HG02759 (cell line): ENCODE measurements at regions not wholly inside any gene's neighbourhood (a gene's known extent, or its start where the extent isn't known, plus 50 kb on each side); places are given as distances from the start of the nearest gene placed in this dataset.
"Not testable (repeated sequence)": the region's sequence is repeated elsewhere in the genome, so short reads cannot be mapped to it uniquely, and the experiment has no call there.

ENCODE experiments used
- ATAC-seq: cut with Tn5 transposase; IDR thresholded peaks from one replicate; pipeline ENCODE4 v1.9.1; 2021; ENCODE audit warnings: mild to moderate bottlenecking, moderate library complexity; ENCODE audit not compliant: unreplicated experiment

DNA sequence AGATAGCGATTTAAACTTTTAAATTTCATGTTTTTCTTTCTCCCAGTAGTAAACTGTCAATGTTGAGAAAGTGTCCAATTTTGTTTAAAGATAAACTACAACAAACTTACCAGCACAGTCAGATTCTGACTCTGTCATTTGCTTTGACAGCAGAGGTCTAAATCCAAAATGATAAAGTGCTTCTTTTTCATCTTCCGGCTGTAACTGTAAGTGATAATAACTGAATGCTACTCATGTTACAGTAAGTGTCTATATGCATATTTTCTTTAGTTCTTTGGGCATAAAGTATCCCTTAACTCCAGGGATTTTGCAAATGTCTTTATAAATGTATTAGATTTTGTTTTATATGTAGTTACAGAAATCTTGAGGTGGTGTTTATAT lies 610.4 kb downstream of the RFPL4B start:
- no peak for ATAC-seq

DNA sequence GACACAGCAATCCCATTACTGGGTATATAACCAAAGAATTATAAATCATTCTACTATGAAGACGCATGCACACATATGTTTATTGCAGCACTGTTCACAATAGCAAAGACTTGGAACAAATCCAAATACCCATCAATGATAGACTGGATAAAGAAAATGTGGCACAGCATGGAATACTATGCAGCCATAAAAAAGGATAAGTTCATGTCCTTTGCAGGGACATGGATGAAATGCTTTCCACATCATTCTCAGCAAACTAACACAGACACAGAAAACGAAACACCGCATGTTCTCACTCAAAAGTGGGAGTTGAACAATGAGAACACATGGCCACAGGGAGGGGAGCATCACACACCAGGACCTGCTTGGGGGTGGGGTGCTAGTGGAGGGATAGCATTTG lies 613.0 kb downstream of the RFPL4B start:
- ATAC-seq = not testable (repeated sequence)

DNA sequence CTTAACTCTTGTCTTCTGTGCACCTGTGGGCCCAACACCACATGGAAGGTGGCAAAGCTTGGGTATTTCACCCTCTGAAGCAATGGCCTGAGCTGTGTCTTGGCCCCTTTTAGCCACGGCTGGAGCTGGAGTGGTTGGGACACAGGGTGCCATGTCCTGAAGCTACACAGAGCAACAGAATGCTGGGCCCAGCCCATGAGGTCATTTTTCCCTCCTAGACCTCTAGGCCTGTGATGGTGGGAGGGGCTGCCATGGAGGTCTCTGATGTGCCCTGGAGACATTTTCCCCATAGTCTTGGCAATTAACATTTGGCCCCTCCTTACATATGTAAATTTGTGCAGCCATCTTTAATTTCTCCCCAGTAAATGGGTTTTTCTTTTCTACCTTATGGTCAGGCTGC lies 620.8 kb downstream of the RFPL4B start:
- ATAC-seq = no peak

DNA sequence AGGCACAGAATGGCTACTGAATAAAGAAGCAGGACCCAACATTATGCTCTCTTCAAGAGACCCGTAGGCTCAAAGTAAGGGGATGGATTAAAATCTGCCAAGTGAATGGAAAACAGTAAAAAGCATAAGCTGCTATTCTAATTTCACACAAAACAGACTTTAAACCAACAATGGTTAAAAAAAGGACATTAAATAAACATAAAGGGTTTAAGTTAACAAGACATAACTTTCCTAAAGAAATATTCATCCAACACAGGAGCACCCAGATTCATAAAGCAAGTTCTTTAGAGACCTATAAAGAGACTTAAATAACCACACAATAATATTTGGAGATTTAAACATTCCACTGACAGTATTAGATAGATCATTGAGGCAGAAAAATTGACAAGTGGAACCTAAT lies 624.5 kb downstream of the RFPL4B start:
- no peak for ATAC-seq

DNA sequence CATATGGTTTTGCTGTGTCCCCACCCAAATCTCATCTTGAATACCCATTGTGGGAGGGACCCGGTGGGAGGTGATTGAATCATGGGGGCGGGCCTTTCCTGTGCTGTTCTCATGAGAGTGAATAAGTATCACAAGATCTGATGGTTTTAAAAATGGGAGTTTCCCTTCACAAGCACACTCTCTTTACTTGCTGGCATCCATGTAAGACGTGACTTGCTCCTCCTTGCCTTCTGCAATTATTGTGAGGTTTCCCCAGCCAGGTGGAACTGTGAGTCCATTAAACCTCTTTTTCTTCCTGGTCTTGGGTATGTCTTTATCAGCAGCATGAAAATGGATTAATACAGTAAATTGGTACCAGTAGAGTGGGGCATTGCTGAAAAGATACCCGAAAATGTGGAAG lies 627.8 kb downstream of the RFPL4B start:
- not testable (repeated sequence) for ATAC-seq

DNA sequence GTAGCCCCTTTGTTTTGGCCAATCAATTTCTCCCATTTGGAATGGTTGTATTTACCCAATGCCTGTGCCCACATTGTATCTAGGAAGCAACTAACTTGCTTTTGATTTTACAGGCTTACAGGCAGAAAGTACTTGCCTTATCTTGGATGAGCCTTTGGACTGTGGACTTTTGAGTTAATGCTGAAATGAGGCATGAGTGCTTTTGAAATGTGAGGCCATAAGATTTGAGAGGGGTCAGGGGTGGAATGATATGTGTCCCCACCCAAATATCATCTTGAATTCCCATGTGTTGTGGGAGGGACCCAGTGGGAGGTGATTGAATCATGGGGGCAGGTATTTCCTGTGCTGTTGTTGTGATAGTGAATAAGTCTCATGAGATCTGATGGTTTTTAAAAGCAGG lies 629.4 kb downstream of the RFPL4B start:
- ATAC-seq = not testable (repeated sequence)

DNA sequence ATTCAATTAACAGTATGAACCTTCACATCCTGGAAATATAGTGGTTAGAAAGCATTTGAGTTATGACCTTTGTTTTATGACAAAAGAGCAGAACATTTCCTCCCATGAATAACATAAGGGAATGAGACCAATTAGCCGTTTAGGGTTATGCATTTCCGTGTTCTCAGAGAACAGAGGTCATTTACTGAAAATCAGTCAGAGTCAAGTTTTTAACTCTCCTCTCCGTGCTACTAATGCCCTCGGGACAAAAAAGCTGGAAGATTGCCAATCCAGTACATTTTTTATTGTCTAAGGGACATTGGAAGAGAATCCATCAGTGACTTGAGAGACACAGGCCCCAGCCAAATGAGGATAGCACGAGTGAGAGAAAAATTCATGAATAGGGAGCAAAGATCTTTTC lies 632.7 kb downstream of the RFPL4B start:
- no peak for ATAC-seq

DNA sequence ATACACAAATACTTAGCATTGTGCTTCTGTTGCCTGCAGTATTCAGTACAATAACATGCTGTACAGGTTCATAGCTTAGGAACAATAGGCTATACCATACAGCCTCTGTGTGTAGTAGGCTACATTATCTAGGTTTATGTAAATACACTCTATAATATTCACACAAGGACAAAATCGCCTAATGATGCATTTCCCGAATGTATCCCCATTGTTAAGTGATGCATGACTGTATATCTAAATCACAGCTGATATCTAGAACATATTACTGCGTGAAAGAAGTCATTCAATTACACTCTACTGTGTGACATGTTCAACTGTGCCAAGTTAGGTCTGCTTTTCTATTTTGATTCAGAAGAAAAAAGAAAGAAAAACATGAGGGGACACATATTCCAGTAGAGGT lies 633.5 kb downstream of the RFPL4B start:
- no peak for ATAC-seq

DNA sequence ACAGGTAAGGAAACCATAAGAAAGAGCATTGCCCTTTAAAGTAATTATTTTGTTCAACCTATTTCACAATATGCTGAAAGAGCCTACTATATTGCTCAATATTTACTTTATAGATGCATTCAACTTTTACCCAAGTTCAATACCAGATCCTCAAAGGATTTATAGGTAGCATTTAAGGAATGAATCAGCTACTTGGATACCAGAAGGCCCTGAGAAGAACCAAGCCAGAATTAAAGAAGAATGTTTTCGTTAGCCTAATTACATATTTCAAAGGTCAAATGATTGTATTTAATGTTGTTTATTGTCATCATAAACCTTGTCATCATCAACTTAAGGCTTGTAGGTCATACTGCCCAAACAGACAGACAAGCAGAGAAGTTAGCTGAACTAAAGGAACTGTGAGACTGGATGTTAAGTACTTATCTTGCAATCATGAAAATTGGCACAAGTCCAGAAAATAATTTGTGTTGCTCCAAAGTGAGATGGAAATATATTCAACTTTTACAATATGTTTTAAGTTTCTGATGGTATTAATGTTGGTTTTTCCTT lies 636.7 kb downstream of the RFPL4B start:
- ATAC-seq = no peak

DNA sequence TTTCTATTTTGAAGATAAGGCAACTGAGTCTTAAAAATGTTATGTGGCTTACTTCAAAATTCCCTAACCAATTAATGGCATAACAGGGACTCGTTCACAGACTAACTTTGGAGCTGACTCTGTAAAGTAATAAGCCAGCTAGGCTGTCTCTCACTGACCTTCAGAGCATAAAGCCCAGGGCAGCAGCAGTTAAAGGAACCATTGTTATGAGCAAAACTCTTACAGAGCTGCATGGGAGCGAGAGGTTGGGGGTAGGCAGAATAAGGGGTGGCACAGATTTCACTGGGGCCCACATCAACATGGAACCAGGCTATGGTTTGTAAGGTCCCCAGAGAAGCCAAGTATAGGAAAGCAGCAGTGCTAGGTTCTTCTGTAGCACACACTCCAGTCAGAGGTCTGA lies 637.8 kb downstream of the RFPL4B start:
- ATAC-seq = no peak

DNA sequence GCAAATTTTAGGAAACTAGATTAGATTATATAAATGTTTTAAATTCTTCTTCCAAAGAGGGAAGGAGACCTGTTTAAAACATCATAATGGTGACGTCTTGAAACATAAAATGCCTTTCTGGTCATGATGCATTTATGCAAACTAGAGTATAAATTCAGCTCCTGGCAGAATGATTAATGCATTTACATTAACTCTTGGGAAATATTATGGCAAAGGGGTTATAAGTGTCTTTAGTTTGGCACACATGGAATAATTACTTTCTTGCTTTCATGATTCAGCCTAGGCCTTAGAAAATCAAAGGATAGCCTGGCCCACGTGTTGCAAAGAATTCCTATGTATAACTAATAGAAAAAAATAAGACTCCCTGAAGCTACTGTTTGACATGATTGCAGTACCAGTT lies 639.2 kb downstream of the RFPL4B start:
- no peak for ATAC-seq

DNA sequence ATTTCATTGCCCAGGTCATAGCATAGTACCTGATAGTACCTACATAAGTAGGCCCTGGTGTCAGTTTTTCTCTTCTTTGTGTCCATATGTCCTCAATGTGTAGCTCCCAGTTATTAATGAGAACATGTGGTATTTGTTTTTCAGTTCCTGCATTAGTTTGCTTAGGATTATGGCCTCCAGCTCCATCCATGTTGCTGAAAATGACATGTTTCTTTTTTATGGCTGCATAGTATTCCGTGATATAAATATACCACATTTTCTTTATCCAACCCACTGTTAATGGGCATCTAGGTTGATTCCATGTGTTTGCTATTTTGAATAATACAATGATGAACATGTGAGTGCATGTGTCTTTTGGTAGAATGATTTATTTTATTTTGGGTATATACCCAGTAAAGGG lies 641.6 kb downstream of the RFPL4B start:
- no peak for ATAC-seq

DNA sequence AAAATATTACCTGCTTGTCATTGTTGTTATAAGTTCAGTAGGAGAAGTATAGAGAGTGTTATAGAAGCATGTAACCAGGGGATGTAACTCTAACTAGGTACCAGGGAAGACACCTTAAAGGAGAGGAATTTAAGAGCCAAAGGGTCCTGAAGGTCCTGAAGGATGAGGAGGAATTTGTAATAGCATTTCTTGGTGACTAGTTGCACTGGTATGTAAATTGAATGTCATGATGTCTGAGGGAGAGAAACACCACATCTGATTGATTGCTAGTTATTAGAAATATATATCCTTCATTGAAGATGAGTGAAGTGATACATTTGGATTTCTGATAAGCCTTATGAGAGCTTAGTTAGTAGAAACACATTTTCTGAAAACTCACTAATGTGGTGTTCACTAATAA lies 643.8 kb downstream of the RFPL4B start:
- no peak for ATAC-seq

DNA sequence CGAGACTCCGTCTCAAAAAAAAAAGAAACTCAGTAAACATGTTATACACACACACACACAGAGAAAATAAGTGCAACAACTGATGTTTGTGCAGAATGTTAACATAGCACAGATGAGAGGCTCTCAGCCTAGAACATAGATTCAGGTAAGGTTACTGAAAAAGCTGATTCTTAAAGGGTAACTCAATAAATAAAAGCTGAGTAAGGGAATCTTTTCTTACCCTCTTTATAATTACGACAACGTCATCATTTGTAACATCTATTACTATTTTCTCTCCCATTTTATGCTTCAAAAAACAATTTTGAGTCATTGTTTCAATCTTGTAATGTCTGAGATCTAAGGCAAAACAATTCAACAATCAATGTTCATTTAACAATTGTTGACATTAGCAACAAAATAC lies 644.8 kb downstream of the RFPL4B start:
- no peak for ATAC-seq

DNA sequence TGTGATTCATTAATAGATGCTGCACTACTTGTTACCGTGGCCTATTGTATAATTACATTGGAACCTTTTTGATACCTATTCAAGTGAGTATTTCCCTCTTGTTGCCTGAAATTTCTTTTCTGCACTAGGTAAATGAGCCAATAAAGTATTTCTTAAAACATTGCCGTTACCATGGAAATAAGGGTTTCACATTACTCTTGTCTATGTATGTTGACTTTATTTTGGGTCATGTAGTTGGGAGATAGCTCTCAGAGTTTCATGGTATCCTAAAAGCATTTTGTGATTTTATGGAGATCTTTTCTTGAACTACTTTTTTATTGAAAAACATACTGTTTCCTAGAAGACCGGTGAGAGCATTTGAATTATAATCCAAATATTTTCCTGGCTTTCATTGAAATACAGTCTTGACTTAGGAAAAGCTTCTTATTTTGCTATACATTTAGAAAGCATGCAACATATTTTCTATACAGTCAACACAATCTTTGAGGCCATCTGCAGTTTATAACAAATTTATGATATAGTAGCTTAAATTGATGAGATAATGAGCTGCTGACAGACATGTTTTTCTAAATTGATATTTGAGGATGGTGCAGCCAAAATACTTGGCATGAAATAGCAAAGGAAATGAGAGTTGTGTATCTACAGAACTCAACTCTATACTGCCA lies 650.4 kb downstream of the RFPL4B start:
- ATAC-seq = no peak

DNA sequence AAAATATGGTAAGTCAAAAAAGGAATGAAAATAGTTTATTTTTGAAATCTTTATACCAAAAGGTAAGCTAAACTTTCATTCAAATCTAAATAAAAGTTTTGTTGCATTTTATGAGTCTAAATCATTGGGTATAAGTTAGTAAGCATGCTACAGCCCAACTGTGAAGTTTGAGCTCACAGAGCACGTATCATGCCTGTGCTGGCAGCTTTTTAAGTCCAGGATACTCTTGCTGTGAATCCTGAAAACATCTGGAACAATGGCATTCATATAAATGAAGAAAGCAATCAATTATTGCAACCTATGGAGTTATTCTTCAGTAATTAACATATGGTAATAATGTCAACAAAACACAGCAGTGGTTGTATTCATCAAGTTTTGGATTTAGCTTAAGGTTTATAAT lies 656.9 kb downstream of the RFPL4B start:
- no peak for ATAC-seq

DNA sequence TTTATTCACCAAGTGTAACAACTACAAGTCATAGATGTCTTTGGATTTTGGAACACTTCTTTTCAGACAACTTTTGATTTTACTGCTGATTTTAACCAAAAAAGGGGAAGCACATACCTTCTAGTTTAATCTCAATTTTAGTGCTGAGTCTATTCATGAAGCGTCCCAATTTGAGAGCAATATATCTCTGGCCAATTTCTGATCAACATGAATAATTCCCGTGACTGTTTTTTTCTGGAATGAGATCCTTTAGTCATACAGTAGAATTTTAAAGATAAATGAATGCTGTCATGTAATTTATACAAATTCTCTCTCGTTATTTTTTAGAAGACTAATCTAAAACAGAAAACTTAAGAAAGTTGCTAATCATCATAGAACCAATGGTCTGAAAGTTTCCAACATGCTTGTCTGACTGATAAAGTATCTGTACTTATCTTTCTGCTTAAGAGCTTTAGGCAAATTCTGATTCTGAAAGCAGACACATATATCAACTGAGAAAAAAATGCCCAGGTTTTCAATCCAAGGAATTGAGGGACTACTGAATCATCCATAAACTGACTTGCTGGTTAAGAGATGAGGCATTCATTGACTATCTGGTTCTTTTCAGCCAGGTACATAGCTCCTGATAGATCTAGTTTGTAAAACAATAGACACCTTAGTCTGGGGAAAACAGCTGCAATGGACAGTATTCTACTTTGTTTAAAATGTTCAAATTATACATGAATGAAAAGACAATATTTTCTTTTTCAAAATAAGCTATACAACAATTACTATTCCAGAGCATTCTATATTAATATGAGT lies 657.5 kb downstream of the RFPL4B start:
- ATAC-seq = no peak

DNA sequence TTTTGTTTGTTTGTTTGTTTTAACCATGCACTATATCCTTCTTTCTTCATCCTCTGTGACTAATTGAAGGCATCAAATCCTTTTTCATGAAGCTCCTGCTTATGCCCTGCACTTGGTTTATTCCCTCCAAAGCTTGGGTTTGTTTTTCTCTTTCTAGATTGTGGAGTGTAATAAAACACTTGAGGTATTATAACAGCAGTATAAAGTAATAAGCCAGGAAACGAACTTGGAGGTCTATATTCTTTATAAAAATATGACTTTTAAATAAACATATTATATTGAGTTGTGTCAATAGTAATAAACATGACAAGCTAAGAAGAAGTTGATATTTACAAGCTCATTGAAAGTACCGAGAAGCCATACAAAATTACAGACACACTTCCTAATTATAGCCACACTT lies 659.4 kb downstream of the RFPL4B start:
- no peak for ATAC-seq

DNA sequence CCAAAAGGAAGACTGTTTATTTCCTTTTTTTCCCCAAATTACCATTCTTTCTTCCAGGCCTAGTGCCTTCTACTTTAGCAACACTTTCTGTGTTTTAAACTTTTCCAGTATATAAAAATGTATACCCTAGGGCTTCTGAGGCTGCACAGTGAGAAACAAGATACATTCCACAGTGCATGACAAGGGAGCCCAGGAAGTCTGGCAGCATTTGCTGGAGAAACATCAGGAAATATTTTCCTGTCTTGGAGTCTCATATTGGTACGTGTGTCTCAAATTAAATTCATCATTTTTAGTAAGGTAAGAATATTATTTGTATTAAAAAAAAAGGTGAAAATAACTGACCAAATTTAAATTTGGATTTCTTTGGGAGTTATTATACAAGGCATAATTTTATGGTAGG lies 662.6 kb downstream of the RFPL4B start:
- ATAC-seq = no peak

DNA sequence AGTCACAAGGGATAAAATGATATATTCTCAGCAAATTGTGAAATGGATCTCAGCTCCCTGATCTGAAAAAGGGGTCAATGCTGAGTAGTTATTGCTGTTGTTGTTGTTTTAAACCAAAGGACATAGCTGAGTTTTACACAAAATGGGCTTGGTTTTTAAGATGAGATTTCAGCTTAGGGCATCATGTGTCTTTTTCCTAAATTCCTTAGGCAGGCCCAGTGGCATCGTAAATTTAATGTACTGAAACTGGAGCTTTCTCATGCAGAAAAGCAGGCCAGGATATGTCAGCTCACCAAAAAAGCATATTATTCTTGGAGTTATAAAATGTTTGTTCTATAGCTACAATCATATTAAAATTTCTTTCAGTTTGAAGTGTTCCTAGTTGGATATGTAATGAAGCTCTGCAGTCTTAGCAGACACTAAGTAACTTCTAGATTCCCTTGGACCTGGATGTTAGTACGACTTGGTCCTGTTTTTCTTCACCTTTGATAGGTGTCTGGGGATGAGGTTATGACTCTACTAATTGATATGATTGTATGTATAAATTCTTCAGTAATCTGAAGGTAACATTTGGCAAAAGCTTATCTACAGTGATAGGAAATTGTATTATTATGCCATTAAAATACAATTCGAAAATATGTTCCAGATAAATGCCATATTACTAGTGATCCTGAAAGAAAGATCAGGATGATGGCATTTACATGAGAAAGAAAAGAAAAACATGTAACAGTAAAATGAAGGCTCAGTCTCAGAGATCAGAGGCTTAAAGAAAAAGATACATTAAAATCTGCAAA lies 663.3 kb downstream of the RFPL4B start:
- ATAC-seq = no peak

DNA sequence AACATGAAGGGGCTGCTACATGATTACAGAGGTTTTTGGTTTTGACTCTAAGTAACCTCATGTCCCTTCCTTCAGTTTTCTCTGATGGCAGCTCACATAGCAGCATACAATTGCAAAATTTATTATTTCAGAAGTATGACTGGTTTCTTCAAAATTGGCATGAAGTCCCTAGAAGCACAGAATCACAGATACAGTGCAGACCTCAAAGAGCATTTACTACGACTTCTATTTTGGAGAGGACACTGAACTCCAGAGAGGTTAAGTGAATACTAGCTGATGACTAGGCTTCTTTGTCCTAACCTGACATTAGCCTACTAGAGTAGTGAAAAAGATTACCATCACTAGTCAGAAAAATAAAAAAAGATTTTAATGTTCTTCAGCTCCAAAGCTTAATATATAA lies 664.3 kb downstream of the RFPL4B start:
- ATAC-seq = no peak

DNA sequence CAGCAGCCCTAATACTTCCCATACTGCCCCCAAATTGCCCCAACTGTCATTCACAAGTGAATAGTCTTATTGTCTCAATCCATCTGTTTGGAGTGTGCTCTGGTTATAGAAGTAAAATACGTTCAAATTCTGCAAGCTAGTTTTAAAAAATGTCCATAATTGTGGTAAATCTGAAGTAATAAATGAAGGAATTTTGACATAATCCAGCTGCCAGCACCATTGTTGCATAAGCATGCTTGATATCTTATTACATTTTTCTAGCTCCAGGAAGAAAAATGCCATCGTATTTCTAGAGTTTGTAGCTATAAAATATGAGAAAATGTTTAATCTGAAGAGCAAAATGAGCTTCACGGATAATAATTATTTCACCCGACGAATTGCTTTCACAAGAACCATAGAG lies 664.7 kb downstream of the RFPL4B start:
- no peak for ATAC-seq
